ENCODE measurements at regions not wholly inside any gene's neighbourhood (a gene's known extent, or its start where the extent isn't known, plus 50 kb on each side); places are given as distances from the start of the nearest gene placed in this dataset.

GRCh38 chr1:115203287-115203686, 114.0 kb upstream of the TSPAN2 start:
- no peak for DNase-seq (ENCODE audit: low read depth)

GRCh38 chr1:115201598-115201997, 112.3 kb upstream of the TSPAN2 start:
- DNase-seq (ENCODE audit: low read depth): no peak

- DNase-seq (ENCODE audit: low read depth): no peak
Measured at GRCh38 chr1:115199416-115200132, 110.3 kb upstream of the TSPAN2 start.

GRCh38 chr1:115198938-115199337, 109.6 kb upstream of the TSPAN2 start:
- peak; percentile 61 for DNase-seq (ENCODE audit: low read depth)

DNA sequence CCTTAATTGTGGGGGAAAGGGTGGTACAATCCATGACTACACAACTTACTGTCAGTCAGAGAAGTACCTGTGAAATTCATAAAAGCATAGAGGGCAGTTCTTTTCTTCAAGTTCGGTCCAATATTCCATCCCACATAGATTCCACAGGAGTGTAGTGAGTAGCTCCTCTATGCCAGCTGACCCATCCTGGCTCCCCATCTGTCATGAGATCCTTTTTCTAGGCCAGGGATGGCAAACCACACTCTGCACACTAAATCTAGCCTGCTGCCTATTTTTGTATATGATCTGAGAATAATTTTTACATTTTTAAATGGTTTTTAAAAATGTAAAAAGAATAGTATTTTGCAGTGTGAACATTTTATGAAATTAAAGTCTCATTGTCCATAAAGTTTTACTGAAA, 107.0 kb upstream of the TSPAN2 start:
- no peak for DNase-seq (ENCODE audit: low read depth)

DNA sequence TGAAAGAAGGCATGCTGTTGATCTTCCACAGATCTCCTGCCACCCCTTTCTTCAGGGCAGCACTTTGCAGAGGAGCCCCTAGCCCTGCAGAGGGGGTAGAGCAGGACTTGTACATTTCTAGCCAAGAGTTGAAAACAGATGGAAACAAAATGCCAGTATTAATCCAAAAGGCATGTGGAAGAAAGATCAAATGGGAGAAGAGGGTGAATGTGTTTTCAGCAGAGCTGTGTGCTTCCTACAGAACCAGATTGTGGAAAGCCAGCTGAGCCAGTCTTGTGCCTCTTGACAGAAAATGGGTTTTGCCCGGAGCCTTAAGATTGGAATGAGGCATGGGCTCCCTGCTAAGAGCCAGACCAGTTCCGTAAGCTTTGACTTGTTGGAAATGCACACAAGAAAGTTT, 105.2 kb upstream of the TSPAN2 start:
- DNase-seq (ENCODE audit: low read depth): no peak

- no peak for DNase-seq (ENCODE audit: low read depth)
Measured at GRCh38 chr1:115193046-115193828, 103.9 kb upstream of the TSPAN2 start.

GRCh38 chr1:115192200-115192767, 103.0 kb upstream of the TSPAN2 start:
- no peak for DNase-seq (ENCODE audit: low read depth)

DNA sequence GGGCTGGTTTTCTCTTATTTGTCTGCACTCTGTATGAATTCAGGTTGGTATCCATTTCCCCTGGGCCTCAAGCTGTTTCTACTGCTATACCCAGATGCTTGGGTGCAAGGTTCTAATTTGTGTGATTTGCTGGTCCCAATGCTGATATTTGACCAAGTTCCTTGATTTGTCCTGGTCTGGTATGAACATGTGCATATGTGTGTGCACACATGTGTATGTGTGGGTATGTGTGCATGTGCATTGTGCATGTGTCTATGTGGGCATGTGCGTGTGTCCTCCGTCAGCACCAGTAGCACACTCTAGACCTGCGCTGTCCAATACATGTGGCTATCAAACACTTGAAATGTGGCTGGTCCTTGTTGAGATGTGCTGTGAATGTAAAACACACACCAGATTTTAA, 102.4 kb upstream of the TSPAN2 start:
- no peak for DNase-seq (ENCODE audit: low read depth)

- peak; percentile 67 for DNase-seq (ENCODE audit: low read depth)
Measured at GRCh38 chr1:115190540-115191170, 101.4 kb upstream of the TSPAN2 start.

- peak; percentile 80 for DNase-seq (ENCODE audit: low read depth)
Measured at GRCh38 chr1:115189814-115190539, 100.7 kb upstream of the TSPAN2 start.

- no peak for DNase-seq (ENCODE audit: low read depth)
Measured at GRCh38 chr1:115188680-115189395, 99.5 kb upstream of the TSPAN2 start.

GRCh38 chr1:115186711-115187265, 97.5 kb upstream of the TSPAN2 start:
- DNase-seq (ENCODE audit: low read depth): no peak

- DNase-seq (ENCODE audit: low read depth): no peak
Measured at GRCh38 chr1:115185336-115185735, 96.0 kb upstream of the TSPAN2 start.

GRCh38 chr1:115184951-115185331, 95.6 kb upstream of the TSPAN2 start:
- DNase-seq (ENCODE audit: low read depth): peak; percentile 57

DNA sequence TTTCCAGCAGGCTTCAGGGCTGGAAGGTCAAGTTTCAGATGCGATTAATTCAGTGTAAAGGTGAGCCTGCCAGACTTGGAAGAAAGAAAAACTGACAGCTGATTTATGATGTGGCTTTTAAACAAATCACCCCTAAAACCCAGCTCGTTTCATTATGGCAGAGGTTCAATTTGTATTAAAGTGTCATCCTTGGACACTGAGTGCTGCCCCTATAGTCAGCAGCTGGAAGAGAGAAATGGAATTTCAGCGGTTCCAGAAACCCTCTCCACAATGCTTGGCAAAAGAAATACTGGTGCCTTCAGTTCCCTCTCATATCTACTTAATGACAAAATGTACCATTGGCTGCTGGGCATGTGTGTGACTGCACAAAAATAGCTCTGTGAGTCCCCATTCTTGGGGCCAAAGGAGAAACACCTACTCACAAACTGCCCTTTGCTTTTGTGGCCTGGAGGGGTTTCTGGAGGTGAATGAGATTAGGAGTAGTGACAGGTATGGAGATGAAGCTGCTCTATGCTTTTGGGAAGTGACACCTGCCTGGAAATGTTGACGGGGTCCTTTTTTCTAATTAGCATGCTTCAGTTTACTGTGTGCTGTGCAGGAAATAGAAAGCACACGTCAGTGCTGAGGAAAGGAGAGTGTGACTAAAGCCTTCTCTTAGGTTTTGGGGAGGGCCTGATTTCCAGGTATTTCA, 95.1 kb upstream of the TSPAN2 start:
- no peak for DNase-seq (ENCODE audit: low read depth)

DNA sequence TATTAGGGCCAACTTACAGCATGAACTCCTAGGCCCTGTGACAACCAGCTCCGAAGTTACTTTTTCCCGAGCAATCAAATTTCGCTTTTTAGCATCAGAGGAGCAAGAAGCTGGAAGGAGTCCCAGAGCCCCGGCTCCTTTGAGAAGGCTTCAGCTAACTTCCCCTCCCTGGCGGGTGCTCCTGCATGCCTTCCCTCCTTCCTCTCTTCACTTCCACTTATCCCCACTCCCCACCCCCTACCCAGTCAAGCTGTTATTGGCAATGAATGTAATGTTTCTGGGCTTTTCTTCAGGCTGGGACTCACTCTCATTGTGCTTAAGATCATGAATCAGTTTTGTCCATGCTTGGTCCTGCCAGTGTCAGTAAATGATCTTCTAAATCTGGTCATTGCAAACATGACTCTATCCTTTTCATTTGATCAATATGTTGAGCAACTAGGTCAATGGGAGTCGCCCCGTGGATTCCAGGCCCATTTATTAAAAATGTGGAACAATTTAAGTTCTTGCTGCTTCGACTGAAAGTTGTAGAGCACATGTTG, 94.5 kb upstream of the TSPAN2 start:
- no peak for DNase-seq (ENCODE audit: low read depth)

GRCh38 chr1:115183158-115183557, 93.9 kb upstream of the TSPAN2 start:
- DNase-seq (ENCODE audit: low read depth): no peak

DNA sequence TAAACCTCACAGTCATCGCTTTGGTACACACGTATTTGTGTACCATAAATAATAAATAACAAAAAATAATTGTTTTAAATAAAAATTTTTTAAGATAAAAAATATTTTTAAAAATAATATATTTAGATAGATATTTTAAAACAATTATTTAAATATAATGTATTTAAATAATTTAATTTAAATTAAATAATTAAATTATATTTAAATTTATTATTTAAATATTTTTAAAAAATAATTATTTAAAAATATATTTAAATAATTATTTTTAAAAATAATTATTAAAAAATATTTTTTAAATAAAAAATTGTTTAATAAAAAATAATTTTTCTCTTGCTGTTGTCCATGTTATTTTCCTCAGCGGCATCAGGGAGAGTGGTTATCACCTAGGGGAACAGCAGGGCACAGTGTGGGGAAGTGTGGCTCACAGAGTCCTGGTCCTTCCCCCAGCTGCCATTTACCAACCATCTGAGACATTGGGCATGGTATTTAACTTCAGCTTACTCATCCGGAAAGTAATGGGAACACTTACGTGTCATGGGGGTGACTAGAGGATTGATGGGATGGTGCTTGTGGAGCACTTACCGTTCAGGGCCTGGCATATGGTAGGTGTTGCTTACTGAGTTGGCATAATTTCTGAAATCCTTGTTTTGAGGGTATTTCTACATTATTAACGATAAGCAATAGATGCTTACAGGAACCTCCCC, 92.9 kb upstream of the TSPAN2 start:
- no peak for DNase-seq (ENCODE audit: low read depth)

DNA sequence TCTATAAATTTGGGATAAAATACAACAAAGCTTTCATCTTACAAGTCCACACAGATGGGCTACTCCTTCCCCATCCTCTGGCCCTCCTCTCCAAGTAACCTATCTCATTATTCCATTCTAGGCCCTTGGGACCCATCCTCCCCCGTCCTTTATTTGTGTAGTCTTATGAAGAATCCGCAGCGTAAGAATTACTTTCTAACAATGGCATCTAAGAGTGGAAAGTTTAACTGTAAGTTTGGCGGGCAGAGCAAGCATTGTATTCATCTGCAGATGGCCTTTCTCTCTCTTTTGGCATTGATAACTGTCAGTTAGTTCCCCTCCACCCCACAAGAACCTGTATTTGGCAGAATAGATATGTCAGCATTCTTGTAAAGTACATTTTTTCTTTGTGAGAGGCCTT, 91.9 kb upstream of the TSPAN2 start:
- DNase-seq (ENCODE audit: low read depth): no peak
